ENCODE measurements at regions not wholly inside any gene's neighbourhood (a gene's known extent, or its start where the extent isn't known, plus 50 kb on each side); places are given as distances from the start of the nearest gene placed in this dataset.

GRCh38 chr22:47944941-47945340 is 1182.5 kb downstream of the TBC1D22A start (continued):
- TF ChIP-seq EZH2 (IDR thresholded peaks at IDR 0.05; ENCODE audit: low read depth, unreplicated experiment) (no peak), CTCF (conservative IDR thresholded peaks at IDR 0.05; ENCODE audit: low read depth in 2 of 2) (no peak), REST (IDR thresholded peaks at IDR 0.05; ENCODE audit: unreplicated experiment) (no peak), NANOG (IDR thresholded peaks at IDR 0.05; ENCODE audit: borderline replicate concordance) (no peak), ZNF331 (CRISPR knock-in tag; IDR thresholded peaks at IDR 0.05; ENCODE audit: low read depth) (no peak), POLR2AphosphoS5 (IDR thresholded peaks at IDR 0.05; ENCODE audit: low read depth) (no peak)

GRCh38 chr22:47943729-47944700 is 1181.6 kb downstream of the TBC1D22A start:
- Histone ChIP-seq H3K27ac (ENCODE audit: low read depth) (no peak overlapping the region), H2AFZ (no peak overlapping the region), H3K4me2 (no peak overlapping the region), H3K27me3 (ENCODE audit: insufficient read depth) (no peaks in the 10 kb centered on the region), H3K79me2 (replicated peaks; ENCODE audit: insufficient read depth) (no peaks in the 10 kb centered on the region), H3K36me3 (ENCODE audit: insufficient read depth) (no peaks in the 10 kb centered on the region), H3K4me3 (no peak overlapping the region), H4K20me1 (replicated peaks; ENCODE audit: insufficient read depth) (no peaks in the 10 kb centered on the region), H3K9me2 (ENCODE audit: insufficient read depth) (no peaks in the 10 kb centered on the region), H3K4me1 (ENCODE audit: insufficient read depth) (no peaks in the 10 kb centered on the region), H3F3A (replicated peaks; ENCODE audit: low read depth) (no peaks in the 10 kb centered on the region)
- Mint-ChIP-seq H3K36me3 (ENCODE audit: low read depth) (peaks cover 24% of the 10 kb centered on the region; the same call in 2 of the 3 replicates), H3K27me3 (ENCODE audit: insufficient read depth, low read depth, poor library complexity) (peaks cover 7% of the 10 kb centered on the region), H3K9me3 (peaks cover 86% of the 10 kb centered on the region), H3K27ac (no peak overlapping the region), H3K4me1 (no peaks in the 10 kb centered on the region; the same call in 2 of the 3 replicates), H3K4me3 (no peak overlapping the region; the same call in 2 of the 3 replicates)
- DNase-seq (ENCODE audit: low spot score), result no peak
- no peak for ATAC-seq
- TF ChIP-seq POLR2AphosphoS5 (IDR thresholded peaks at IDR 0.05; ENCODE audit: low read depth) (no peak), ZNF331 (CRISPR knock-in tag; IDR thresholded peaks at IDR 0.05; ENCODE audit: low read depth) (no peak), REST (IDR thresholded peaks at IDR 0.05; ENCODE audit: unreplicated experiment) (no peak), ETS1 (IDR thresholded peaks at IDR 0.05) (no peak), JUNB (IDR thresholded peaks at IDR 0.05; ENCODE audit: unreplicated experiment) (no peak), CTCF (conservative IDR thresholded peaks at IDR 0.05; ENCODE audit: low read depth in 2 of 2) (no peak), STAT1 (IDR thresholded peaks at IDR 0.05; ENCODE audit: unreplicated experiment) (no peak), ZNF114 (CRISPR knock-in tag; IDR thresholded peaks at IDR 0.05) (no peak), EZH2phosphoT487 (IDR thresholded peaks at IDR 0.05; ENCODE audit: unreplicated experiment) (no peak), EZH2 (IDR thresholded peaks at IDR 0.05; ENCODE audit: low read depth, unreplicated experiment) (no peak)

Measured in GM23338 (cell line).